ENCODE measurements at regions not wholly inside any gene's neighbourhood (a gene's known extent, or its start where the extent isn't known, plus 50 kb on each side); places are given as distances from the start of the nearest gene placed in this dataset.

GRCh38 chr5:34563269-34563668 lies 92.9 kb upstream of the RAI14 start:
- TF ChIP-seq, protein P1, sequence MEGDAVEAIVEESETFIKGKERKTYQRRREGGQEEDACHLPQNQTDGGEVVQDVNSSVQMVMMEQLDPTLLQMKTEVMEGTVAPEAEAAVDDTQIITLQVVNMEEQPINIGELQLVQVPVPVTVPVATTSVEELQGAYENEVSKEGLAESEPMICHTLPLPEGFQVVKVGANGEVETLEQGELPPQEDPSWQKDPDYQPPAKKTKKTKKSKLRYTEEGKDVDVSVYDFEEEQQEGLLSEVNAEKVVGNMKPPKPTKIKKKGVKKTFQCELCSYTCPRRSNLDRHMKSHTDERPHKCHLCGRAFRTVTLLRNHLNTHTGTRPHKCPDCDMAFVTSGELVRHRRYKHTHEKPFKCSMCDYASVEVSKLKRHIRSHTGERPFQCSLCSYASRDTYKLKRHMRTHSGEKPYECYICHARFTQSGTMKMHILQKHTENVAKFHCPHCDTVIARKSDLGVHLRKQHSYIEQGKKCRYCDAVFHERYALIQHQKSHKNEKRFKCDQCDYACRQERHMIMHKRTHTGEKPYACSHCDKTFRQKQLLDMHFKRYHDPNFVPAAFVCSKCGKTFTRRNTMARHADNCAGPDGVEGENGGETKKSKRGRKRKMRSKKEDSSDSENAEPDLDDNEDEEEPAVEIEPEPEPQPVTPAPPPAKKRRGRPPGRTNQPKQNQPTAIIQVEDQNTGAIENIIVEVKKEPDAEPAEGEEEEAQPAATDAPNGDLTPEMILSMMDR (IDR thresholded peaks at IDR 0.05) = no peak
- no peak for TF ChIP-seq POLR2A (IDR thresholded peaks at IDR 0.05)
- TF ChIP-seq EP300 (IDR thresholded peaks at IDR 0.05) = no peak
- Histone ChIP-seq H3K36me3 (no peaks in the 10 kb centered on the region), H3K4me1 (ENCODE audit: insufficient read depth) (peaks cover 10% of the 10 kb centered on the region), H3K27me3 (no peaks in the 10 kb centered on the region), H3K4me3 (no peak overlapping the region), H3K27ac (no peak overlapping the region), H3K9me3 (no peaks in the 10 kb centered on the region)
- whole genome bisulfite sequencing, 3 donors = 91 to 99% (median 96%) methylated on average over 6 of the region's 6 CpGs
- intact Hi-C loops (cut with DNase I) = no loop called here
- DNase-seq = no peak

DNA sequence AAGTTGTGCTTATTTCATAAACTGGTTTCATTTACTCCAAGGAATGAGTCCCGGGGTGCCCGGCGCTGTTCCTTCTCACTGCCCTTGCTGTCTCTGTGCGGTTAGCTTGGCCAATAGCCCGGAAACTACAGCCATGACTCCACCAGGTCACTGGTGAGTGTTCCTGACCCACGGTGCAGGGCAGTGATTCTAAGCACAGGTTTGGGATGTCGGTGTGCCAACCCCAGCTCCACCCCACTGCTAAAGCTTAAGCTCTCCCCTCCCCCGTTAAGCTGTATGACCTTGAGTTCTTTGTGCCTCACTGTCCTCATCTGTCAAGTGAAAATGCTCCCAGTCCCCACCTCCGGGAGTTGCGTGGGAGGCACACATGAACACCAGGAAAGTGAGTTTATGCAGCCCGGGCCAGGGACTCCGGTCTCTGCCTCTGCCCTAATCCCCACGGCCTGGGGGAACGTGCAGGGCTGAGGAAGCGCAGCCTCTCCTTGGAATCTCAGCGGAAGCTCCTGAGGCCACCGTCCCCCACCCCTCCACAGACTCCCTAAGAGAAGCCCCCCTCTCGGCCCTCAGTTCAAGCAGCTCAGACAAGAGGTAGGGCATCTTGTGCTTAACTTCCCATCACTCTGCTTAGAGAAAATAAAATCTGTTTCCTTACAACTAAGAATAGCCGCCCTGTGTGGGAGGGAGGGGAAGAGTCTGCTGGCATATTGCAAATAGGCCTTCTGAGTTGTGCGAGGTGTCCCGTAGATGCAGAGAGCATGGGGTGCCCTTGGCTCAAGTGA lies 92.0 kb upstream of the RAI14 start:
- peaks cover 10% of the 10 kb centered on the region for H3K4me1 ChIP-seq (ENCODE audit: insufficient read depth)
- 8 to 13% (median 9%) methylated on average over 21 of the region's 21 CpGs for WGBS, 3 donors
- H3K27ac ChIP-seq = no peak overlapping the region
- no peaks in the 10 kb centered on the region for H3K36me3 ChIP-seq
- no peak overlapping the region for H3K4me3 ChIP-seq
- no peaks in the 10 kb centered on the region for H3K9me3 ChIP-seq
- intact Hi-C loops (cut with DNase I) = no loop called here
- no peak for TF ChIP-seq POLR2A (IDR thresholded peaks at IDR 0.05)
- TF ChIP-seq, protein P1 (IDR thresholded peaks at IDR 0.05) = no peak
- no peak for TF ChIP-seq EP300 (IDR thresholded peaks at IDR 0.05)
- DNase-seq = peak; percentile 40 to 62 (median 52)
- no peaks in the 10 kb centered on the region for H3K27me3 ChIP-seq

GRCh38 chr5:34564710-34565235 lies 91.4 kb upstream of the RAI14 start:
- 35 to 59% (median 43%) methylated on average over 15 of the region's 15 CpGs for WGBS, 3 donors
- H3K27me3 ChIP-seq = no peaks in the 10 kb centered on the region
- peaks cover 10% of the 10 kb centered on the region for H3K4me1 ChIP-seq (ENCODE audit: insufficient read depth)
- DNase-seq = peak; percentile 30 to 62 (median 34)
- H3K9me3 ChIP-seq = no peaks in the 10 kb centered on the region
- H3K27ac ChIP-seq = no peak overlapping the region
- intact Hi-C loops (cut with DNase I) = no loop called here
- no peaks in the 10 kb centered on the region for H3K36me3 ChIP-seq
- no peak overlapping the region for H3K4me3 ChIP-seq
- TF ChIP-seq POLR2A (IDR thresholded peaks at IDR 0.05) = no peak
- TF ChIP-seq, protein P1 (IDR thresholded peaks at IDR 0.05) = no peak
- no peak for TF ChIP-seq EP300 (IDR thresholded peaks at IDR 0.05)

GRCh38 chr5:34570143-34570542 lies 86.0 kb upstream of the RAI14 start:
- no peak for TF ChIP-seq EP300 (IDR thresholded peaks at IDR 0.05)
- TF ChIP-seq, protein P1 (IDR thresholded peaks at IDR 0.05) = no peak
- TF ChIP-seq POLR2A (IDR thresholded peaks at IDR 0.05) = no peak
- H3K27me3 ChIP-seq = no peaks in the 10 kb centered on the region
- H3K27ac ChIP-seq = no peak overlapping the region
- no peak overlapping the region for H3K4me3 ChIP-seq
- 93 to 97% (median 94%) methylated on average over 6 of the region's 6 CpGs for WGBS, 3 donors
- no peaks in the 10 kb centered on the region for H3K9me3 ChIP-seq
- intact Hi-C loops (cut with DNase I) = no loop called here
- no peaks in the 10 kb centered on the region for H3K4me1 ChIP-seq (ENCODE audit: insufficient read depth)
- DNase-seq = no peak
- no peaks in the 10 kb centered on the region for H3K36me3 ChIP-seq

Measured in ovary (tissue), 7 donors.